ENCODE measurements at regions not wholly inside any gene's neighbourhood (a gene's known extent, or its start where the extent isn't known, plus 50 kb on each side); places are given as distances from the start of the nearest gene placed in this dataset.

DNA sequence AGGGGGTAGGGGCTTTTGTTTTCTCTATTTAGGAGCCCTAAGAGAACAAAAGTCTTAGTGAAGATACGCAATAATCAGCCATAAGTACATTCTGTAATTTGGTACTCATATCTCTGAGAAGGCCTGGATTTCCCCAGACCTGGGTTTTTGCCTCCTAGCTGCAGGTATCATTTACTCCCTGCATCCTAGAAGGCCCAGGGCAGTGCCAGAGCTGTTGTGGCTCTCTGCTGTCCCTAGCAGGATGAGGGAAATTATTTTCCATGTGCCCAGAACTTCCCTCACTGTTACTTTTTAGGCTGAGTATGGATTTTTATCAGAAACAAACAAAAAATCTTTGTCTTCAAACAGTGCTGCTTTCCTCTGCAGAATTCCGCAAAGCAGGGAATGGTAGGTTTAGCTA, 192.5 kb upstream of the SYT1 start:
- DNase-seq (ENCODE audit: low spot score in 2 of 2), result no peak
- FAIRE-seq, result no peak

DNA sequence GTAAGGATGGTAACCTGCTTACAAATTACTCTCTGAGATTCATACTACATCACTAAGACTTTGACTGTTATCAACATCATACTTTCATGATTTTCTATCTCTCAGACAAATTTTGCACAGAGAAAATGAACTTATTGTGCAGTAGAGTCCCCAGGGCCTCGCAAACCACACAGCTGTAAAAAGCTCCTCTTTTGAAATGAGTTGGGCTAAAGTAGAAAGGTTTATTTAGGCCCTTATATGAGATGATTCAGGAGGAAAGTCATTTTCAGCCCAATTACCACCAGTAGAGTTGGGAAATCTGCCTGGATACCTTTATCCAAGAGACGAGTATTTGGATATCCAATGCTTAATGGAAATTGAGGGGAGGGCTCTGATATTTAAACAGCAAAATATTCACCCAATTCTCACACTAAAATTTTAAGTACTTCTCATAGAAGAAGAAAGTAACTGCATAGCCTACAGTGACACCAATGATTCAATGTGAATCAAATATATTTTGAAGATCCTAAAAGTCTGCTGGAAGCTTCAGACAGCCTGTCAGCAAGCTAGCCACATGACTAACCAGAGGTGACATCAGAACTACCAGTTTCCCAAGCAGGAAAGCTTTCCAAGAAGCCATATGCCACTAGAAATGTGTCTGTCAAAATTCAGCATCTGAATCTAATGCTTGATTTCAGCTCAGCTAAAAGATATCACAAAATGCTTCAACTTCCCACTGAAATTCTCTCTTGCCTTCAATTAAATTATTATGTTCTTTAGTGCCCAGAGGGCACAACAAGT, 190.1 kb upstream of the SYT1 start:
- FAIRE-seq (no peak), DNase-seq (ENCODE audit: low spot score in 2 of 2) (no peak)

DNA sequence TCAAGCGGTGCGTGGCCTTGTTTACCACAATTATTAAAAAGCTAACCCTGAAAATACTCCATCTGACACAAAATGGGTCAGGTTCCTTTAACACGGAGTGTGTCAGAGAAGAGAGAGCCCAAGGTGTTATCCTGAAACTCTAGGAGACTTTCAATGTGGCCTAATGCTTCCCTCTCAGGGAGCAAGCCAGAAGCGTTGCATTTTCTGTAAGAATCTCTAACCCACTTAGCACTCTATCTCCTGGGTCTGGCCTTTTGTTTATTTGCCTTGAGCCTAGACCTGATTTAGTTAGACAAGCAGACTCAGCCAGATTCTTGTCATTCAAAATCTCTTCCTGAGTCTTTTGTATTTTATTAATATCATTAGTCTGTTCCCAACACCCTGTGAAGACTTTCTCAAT, 184.0 kb upstream of the SYT1 start:
- no peak for FAIRE-seq
- no peak for DNase-seq (ENCODE audit: low spot score in 2 of 2)

DNA sequence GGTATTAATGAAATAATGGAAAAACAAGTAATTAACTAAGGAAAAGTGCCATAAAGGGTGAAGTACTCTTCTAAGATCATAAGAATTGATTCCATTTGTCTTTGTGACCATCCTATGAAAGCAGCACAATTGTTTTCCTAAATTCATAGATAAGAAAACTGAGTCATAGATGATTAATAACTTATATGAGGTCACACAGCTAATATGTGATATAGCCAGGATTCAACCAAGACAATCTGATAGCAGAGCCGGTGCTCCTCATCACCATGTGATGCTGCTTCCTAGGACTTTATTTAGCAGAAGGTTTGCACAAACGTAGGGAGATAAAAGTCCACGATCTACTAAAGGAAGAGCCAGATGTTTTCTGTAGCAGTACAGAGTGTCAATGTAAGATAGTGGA, 181.5 kb upstream of the SYT1 start:
- FAIRE-seq, result no peak

DNA sequence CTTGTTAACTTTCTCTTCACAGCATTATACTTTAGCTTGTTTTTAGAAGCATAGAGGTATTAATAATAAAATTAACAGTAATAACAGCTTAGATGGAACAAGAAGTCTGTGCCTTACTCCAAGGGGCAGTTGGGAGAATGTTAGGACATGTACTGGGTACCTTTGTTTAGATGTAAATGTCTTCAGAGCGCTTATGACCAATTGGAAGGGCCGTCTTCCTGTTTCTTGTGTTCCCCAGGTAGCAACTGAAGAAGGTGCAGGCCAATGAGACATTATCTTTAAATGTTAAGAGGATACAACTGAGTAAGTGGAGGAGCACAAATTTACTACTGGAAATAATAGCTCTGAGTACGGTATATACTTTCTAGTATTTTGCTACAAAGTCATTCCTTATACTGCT, 180.9 kb upstream of the SYT1 start:
- DNase-seq (ENCODE audit: low spot score in 2 of 2), result no peak
- FAIRE-seq, result no peak

More for the DNA sequence above, 181.5 kb upstream of the SYT1 start:
- no peak for DNase-seq (ENCODE audit: low spot score in 2 of 2)

DNA sequence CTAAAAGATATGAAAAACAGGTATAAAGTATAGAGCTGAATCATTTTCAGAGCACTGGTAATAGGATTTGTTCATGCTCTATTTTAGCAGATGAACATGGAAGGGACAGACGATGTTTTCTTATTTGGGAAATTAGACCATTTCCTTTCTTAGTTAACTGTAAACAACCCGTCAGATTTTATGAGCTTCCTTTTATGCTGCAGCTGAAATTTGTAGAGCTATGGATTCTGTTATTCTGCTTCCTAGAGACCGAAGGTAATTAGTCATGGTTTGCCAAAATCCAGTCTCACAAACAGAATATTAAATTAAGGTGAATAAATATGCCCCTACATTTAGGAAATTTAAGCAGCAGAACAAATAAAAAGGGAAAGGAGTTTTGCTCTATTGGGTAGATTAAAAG, 180.2 kb upstream of the SYT1 start:
- DNase-seq (ENCODE audit: low spot score in 2 of 2), result no peak
- no peak for FAIRE-seq

DNA sequence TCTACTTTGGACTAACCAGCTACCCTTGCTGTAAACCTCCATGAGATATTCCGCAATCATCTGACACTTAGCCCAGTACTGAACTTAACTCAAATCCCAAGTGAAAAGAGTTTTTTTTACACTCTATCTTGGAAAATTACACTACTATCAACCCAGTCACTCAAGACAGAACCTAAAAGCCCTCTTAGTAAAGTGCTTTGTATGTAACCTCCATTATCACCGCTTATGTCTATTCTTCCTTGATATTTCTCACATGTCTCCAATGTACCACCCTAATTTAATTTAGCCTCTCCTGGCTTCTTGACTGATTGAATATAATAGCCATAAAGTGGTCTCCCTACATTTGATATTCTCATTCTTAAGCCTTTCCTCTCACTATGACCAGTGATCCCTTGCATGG, 168.8 kb upstream of the SYT1 start:
- DNase-seq (ENCODE audit: low spot score in 2 of 2) (no peak), FAIRE-seq (no peak)

DNA sequence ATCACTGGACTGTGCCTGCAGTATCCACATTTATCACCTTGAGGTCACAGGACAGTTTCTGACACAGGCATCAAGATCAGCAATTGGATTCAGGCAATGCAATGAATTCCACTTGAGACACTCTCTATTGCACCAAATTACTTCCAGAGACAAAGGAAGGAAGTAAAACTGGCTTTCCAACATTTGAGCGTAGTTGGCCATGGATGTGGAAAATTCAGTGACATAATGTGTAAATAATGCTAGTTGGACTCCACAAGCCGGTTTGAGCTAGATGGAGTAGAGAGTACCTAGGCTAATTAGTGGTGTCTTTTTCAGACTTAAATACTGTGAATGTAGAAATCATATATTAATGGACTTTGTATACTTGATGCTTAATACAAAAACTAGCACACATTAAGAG, 168.3 kb upstream of the SYT1 start:
- FAIRE-seq (no peak), DNase-seq (ENCODE audit: low spot score in 2 of 2) (no peak)

DNA sequence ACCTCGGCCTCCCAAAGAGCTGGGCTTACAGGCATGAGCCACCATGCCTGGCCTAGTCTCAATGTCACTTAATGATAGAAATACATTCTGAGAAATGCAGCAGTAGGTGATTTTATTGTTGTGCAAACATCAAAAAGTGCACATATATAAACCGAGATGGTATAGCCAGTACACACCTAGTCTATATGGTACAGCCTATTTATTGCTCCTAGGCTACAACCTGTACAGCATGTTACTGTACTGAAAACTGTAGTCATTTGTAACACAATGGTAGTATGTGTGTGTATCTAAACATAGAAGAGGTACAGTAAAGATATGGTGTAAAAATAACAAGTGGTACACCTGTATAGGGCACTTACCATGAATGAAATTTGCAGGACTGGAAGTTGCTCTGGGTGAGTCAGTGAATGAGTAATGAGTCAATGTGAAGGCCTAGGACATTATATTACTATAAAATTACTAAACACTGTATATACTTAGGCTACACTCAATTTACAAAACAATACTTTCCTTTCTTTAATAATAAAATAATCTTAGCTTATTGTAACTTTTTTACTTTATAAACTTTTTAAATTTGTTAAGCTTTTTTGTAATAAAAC, 166.7 kb upstream of the SYT1 start:
- FAIRE-seq (peak; percentile 76), DNase-seq (ENCODE audit: low spot score in 2 of 2) (no peak)

DNA sequence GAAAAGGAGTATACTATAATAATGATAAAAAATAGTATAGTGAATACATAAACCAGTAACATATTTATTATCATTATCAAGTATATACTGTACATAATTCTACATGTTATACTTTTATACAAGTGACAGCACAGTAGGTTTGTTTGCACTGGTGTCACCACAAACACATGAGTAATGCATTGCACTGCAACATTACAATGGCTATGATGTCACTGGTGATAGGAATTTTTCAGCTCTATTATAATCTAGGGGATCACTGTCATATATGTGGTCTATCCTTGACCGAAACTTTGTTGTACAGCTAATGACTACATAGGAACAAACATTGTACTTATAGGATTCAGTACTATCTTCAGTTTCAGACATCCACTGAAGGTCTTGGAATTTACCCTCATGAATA, 165.8 kb upstream of the SYT1 start:
- DNase-seq (ENCODE audit: low spot score in 2 of 2) (no peak), FAIRE-seq (no peak)

DNA sequence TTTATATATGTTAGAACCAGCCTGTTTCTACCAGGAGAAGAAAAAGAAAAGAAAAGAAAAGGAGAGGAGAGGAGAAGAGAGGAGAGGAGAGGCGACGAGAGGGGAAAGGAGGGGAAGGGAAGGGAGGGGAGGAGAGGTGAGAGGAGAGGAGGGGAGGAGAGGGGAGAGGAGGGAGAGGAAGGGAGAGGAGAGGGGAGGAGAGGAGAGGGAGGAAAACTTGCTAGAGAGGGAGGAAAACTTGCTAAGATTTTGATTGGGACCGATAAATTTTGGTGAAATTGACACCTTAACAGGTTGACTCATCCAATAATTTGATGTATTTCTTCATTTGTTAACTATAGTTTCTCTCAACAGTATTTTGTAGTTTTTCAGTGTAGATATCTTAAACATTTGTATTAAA, 164.0 kb upstream of the SYT1 start:
- DNase-seq (ENCODE audit: low spot score in 2 of 2) (no peak), FAIRE-seq (no peak)

DNA sequence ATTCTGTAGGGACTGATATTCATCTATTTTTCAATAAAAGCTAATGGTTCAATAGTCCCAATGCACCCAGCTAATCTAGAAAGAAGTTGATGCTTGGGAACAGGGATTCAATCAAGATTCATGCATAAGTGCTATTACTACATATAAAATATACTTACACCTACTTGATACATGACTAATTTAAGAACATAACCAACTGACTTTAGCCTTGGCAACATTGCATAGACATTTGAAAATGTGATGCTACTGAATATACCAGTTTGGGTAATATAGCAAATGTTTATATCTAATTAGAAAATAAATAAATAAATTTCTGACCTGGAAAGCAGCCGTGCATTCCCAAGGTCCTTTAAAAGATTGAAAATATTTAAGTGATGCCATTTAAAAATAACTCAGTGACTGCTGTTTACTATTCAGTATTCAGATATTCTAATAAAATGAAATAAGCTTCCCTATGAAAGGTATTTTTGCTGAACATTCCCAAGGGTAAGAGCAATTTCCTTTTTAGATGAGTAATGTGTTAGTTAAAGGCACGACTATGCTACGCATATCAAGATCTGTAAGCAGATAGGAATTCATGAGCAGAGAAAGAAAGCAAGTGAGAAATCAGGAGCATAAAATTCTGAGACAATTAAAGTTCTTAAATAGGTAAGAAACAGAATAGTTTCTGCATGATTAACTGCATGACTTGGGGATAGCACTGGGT, 160.6 kb upstream of the SYT1 start:
- FAIRE-seq (no peak), DNase-seq (ENCODE audit: low spot score in 2 of 2) (no peak)

DNA sequence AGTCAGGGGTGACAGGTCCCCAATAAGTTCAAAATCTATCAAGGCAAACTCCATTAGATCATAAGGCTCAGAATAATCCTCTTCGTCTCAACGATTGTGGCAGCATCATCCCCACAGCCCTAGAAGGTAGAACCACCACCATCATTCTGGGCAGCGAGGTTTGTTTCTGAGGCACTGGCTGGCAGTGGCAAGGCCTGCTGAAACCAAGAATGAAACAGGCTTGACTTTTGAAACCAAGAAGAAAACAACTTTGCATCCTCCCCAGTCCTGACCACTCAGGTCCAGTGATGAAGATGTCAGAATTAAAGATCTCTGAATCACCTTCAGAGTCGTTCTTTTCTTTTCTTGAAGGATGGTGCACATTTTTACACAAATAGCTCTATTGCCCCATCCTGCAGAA, 152.6 kb upstream of the SYT1 start:
- FAIRE-seq, result no peak
- DNase-seq (ENCODE audit: low spot score in 2 of 2), result no peak

DNA sequence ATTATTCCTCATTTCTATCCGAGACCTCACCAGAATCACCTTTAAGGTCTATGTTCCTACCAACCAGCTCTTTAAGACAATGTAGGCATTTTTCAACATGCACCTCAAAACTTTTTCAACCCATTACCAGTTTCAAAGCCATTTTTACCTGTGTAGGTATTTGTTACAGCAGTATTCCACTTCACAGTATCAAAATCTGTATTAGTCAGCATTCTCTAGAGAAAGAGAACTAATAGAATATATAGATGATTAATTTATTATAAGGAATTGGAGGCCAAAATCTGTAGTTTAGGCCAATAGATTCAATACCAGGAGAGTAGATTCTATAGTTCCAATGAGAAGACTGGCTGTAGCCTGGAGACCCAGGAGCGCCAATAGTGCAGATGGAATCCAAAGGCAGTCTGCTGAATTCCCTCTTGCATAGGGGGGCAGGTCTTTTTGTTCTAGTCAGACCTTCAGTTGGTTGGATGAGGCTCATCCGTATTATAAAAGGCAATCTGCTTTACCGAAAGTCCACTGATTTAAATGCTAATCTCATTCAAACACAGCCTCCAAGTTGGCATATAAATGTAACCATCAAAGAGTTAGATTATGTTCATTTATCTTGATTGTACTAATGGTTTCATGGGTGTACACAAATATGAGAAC, 151.6 kb upstream of the SYT1 start:
- FAIRE-seq, result no peak
- DNase-seq (ENCODE audit: low spot score in 2 of 2), result no peak

DNA sequence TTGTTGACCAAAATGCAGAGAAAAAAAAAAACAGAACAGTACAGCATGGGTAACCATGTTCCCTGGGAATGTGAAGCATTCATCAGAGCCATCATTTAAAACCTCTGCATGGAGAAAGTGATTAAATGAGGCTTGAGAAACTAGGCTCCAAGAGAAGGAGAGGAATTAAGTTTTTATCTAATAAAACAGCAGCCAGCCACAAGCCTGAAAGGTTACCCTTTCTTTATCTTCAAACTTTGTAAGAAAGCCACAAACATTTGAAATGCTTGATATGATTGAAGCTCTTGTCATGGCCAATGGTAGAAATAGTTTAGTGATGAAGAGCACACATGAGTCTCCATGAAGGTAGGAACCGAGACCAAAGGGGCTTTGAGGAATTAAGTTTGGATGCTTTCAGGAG, 144.9 kb upstream of the SYT1 start:
- DNase-seq (ENCODE audit: low spot score in 2 of 2) (no peak), FAIRE-seq (no peak)

DNA sequence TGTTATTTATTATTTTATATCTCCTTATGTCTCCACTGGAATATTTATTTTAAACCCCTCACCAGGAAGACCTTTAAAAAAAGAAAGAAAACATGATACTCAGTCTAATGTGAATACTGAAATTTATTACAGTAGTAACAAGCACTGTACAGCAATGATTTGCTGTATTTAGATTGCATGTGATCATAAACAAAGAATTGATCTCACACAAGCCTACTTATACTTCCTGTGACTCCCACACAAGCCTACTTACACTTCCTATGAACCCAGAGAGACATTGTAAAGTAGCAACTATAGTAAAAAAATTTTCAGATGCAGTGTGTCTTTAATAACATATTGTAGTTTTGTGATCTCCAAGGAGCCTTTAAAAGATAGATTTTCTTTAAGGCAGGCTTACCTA, 142.7 kb upstream of the SYT1 start:
- FAIRE-seq, result no peak
- no peak for DNase-seq (ENCODE audit: low spot score in 2 of 2)

DNA sequence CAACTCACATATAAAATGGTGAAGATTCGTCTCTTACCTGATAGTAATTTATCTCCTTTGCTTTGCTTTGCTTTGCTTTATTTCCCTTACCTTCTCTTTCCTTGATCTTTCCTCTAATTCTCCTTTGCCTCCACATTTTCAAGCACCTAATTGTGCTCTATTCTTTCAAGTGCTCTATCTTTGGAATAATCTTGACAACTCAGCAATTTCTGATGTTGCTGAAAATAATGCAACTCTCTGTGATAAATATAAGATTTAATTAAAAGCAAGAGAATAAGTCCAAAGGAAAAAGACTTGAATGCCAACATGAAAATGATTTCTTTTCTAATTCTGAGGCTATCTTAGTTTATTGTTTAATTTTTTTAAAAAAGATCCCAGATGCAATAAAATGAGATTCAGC, 139.5 kb upstream of the SYT1 start:
- DNase-seq (ENCODE audit: low spot score in 2 of 2) (no peak), FAIRE-seq (no peak)

DNA sequence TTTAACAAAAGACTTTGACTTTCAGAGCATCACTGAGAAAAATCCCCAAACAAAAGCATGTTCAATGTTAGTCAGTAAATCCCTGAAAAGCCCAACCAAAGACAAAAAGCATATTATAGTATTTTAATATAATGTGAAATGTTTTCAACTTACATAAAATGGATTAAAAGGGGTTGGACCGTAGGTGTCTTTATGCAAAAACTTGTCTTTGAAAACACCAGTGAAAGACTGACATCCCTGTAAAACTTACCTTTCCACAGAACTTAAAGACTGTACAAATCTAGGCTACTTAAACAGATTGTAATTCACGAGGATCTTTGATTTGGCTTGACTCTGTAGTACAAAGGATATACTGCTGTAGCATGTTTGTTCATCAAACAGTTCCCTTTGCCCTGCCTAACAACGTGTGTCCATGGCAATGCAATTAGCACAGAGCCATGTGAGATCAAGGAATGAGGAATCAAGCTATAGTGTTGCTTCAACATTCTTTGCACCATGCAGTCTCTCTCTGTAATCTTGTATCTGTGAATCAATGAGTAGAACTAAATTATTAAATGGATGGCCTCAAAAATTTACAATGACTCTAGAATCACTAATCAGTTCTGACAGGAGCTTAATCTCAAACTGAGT, 138.5 kb upstream of the SYT1 start:
- DNase-seq (ENCODE audit: low spot score in 2 of 2) (no peak), FAIRE-seq (no peak)

DNA sequence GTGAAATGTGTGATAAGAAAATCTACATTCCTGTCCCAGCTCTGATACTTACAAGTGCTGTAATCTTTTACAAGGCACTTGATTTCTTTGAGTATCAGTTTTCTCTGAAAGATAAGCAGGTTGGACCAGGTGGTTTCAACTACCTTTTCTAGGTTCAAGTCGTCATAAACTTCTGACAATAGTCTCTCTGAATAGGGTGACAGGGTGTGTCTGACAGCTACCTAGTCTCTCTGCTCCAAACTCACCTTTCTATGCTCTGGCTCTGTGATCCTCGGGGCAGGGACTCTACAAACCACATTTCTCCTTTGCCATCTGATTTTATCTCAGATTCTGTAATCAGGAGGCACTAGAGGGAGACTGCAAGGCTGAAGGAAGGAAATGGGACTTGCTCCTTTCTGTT, 137.7 kb upstream of the SYT1 start:
- FAIRE-seq, result no peak
- no peak for DNase-seq (ENCODE audit: low spot score in 2 of 2)

DNA sequence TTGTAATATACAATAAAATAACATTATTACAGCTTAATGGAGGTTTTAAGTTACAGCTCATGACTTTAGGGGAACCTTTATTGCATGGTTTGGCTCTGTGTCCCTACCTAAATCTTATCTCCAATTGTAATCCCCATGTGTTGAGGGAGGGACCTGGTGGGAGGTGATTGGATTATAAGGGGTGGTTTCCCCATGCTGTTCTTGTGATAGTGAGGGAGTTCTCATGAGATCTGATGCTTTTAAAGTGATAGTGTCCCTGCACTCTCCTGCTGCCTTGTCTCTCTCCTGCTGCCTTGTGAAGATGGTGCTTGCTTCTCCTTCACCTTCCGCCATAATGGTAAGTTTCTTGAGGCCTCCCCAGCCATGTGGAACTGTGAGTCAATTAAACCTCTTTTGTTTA, 132.1 kb upstream of the SYT1 start:
- no peak for DNase-seq (ENCODE audit: low spot score in 2 of 2)
- FAIRE-seq, result no peak

DNA sequence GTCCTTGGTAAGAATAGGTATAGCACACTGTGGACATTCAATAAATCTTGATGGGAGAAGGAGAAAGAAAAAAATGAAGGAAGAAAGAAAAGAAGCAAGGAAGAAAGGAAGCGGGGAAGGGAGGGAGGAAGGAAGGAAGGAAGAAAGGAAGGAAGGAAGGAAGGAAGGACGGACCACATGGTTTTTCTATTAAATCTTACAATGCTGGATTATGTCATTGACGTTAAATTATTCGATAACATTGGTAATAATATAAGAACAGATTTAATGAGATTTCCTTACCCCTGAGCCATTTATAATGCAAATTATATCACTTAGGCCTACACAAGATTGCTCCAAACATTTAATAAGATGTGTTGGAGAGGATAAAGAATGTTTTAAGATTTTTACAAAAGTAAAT, 124.9 kb upstream of the SYT1 start:
- no peak for FAIRE-seq
- DNase-seq (ENCODE audit: low spot score in 2 of 2), result no peak

Measured in frontal cortex (tissue), 3 donors.